WTC11 (cell line): ENCODE measurements at regions not wholly inside any gene's neighbourhood (a gene's known extent, or its start where the extent isn't known, plus 50 kb on each side); places are given as distances from the start of the nearest gene placed in this dataset.

ENCODE experiments used
- ATAC-seq: fragments of 200-7000 bp; cut with Tn5 transposase; 2 replicates; pipeline ENCODE4 v1.10.0; 2021; ENCODE audit warnings: mild to moderate bottlenecking, moderate library complexity
- CTCF ChIA-PET: fragments of 300-600 bp; sonication (Branson Sonifier 250); formaldehyde crosslinking; loops from one replicate; lab custom pipeline; 2021; ENCODE audit warnings: antibody characterized with exemption; lab: Charles Lee
- POLR2A ChIA-PET: fragments of 350-600 bp; sonication (Branson Sonifier 250); formaldehyde crosslinking; loops from one replicate; lab custom pipeline; 2021; ENCODE audit warnings: antibody characterized with exemption; lab: Charles Lee
- DNase-seq: peaks from one replicate; pipeline ENCODE4 v3.0.0; 2021; ENCODE audit warnings: low spot score
- H3K27ac Mint-ChIP-seq: 2 replicates; pipeline ENCODE4 v1.8.0; 2021; ENCODE audit warnings: mixed read lengths
- H3K27me3 Mint-ChIP-seq: 2 replicates; pipeline ENCODE4 v1.8.0; 2021; ENCODE audit warnings: low read depth, mild to moderate bottlenecking, moderate library complexity, mixed read lengths
- H3K36me3 Mint-ChIP-seq: 2 replicates; pipeline ENCODE4 v1.8.0; 2021; ENCODE audit warnings: mixed read lengths
- H3K4me1 Mint-ChIP-seq: 2 replicates; pipeline ENCODE4 v1.8.0; 2022; ENCODE audit warnings: mixed read lengths
- H3K4me3 Mint-ChIP-seq: 2 replicates; pipeline ENCODE4 v1.8.0; 2021; ENCODE audit warnings: mild to moderate bottlenecking, moderate library complexity, mixed read lengths
- H3K9me3 Mint-ChIP-seq: 2 replicates; pipeline ENCODE4 v1.8.0; 2021; ENCODE audit warnings: mixed read lengths
- AFF4 ChIP-seq: sonication (generic); formaldehyde crosslinking; IDR thresholded peaks from 2 replicates; pipeline ENCODE4 v1.8.1; 2023; ENCODE audit warnings: mild to moderate bottlenecking, missing genetic modification reagents, borderline replicate concordance
- ATF6 ChIP-seq: sonication (generic); formaldehyde crosslinking; IDR thresholded peaks from 2 replicates; pipeline ENCODE4 v1.8.1; 2023; ENCODE audit warnings: mild to moderate bottlenecking, missing genetic modification reagents
- CBFB ChIP-seq: sonication (generic); formaldehyde crosslinking; IDR thresholded peaks from 2 replicates; pipeline ENCODE4 v1.8.1; 2022; ENCODE audit warnings: mild to moderate bottlenecking, low read depth, missing genetic modification reagents
- CDX4 ChIP-seq: fragments of 250-450 bp; sonication (Bioruptor Pico); IDR thresholded peaks from 2 replicates; pipeline ENCODE4 v1.9.0; 2021; ENCODE audit warnings: moderate library complexity, mild to moderate bottlenecking, inconsistent platforms, borderline replicate concordance
- ERG ChIP-seq: fragments of 250-450 bp; sonication (Bioruptor Pico); IDR thresholded peaks from 2 replicates; pipeline ENCODE4 v1.8.0; 2021; ENCODE audit warnings: mild to moderate bottlenecking
- ESRRA ChIP-seq: sonication (generic); formaldehyde crosslinking; IDR thresholded peaks from 2 replicates; pipeline ENCODE4 v1.8.1; 2022; ENCODE audit warnings: mild to moderate bottlenecking, missing genetic modification reagents, borderline replicate concordance
- FOXJ3 ChIP-seq: sonication (generic); formaldehyde crosslinking; IDR thresholded peaks from 2 replicates; pipeline ENCODE4 v1.9.0; 2021; ENCODE audit warnings: missing genetic modification reagents, mild to moderate bottlenecking, borderline replicate concordance
- FOXP1 ChIP-seq: sonication (generic); formaldehyde crosslinking; IDR thresholded peaks from 2 replicates; pipeline ENCODE4 v1.8.0; 2022; ENCODE audit warnings: missing genetic modification reagents, mild to moderate bottlenecking, moderate library complexity, borderline replicate concordance
- MYBL2 ChIP-seq: sonication (generic); formaldehyde crosslinking; IDR thresholded peaks from 2 replicates; pipeline ENCODE4 v1.8.1; 2023; ENCODE audit warnings: mild to moderate bottlenecking, moderate library complexity, missing genetic modification reagents
- SP1 ChIP-seq: sonication (generic); formaldehyde crosslinking; conservative IDR thresholded peaks from 2 replicates; pipeline ENCODE4 v1.8.1; 2022; ENCODE audit warnings: missing genetic modification reagents
- TCF7 ChIP-seq: sonication (generic); formaldehyde crosslinking; IDR thresholded peaks from 2 replicates; pipeline ENCODE4 v1.8.0; 2022; ENCODE audit warnings: mild to moderate bottlenecking, low read depth, missing genetic modification reagents, moderate library complexity
- TEAD4 ChIP-seq: sonication (generic); formaldehyde crosslinking; IDR thresholded peaks from 2 replicates; pipeline ENCODE4 v1.8.0; 2022; ENCODE audit warnings: mild to moderate bottlenecking, missing genetic modification reagents
- ZNF396 ChIP-seq: fragments of 250-450 bp; sonication (Bioruptor Pico); IDR thresholded peaks from 2 replicates; pipeline ENCODE4 v1.8.0; 2021; ENCODE audit warnings: mild to moderate bottlenecking, moderate library complexity, borderline replicate concordance
- TF ChIP-seq, protein P1 (sequence below): sonication (generic); formaldehyde crosslinking; IDR thresholded peaks from 2 replicates; pipeline ENCODE4 v1.8.1; 2022; ENCODE audit warnings: missing genetic modification reagents, borderline replicate concordance
- TF ChIP-seq, protein P2 (sequence below): sonication (generic); formaldehyde crosslinking; IDR thresholded peaks from 2 replicates; pipeline ENCODE4 v1.8.1; 2022; ENCODE audit warnings: mild to moderate bottlenecking, missing genetic modification reagents, moderate library complexity, borderline replicate concordance
- TF ChIP-seq, protein P3 (sequence below): sonication (generic); formaldehyde crosslinking; IDR thresholded peaks from 2 replicates; pipeline ENCODE4 v1.8.0; 2023; ENCODE audit warnings: mild to moderate bottlenecking, missing genetic modification reagents
- TF ChIP-seq, protein P4 (sequence below): fragments of 200-600 bp; IDR thresholded peaks from 2 replicates; pipeline ENCODE4 v1.8.0; 2022; ENCODE audit warnings: antibody characterized with exemption

- CTCF ChIA-PET: no interaction called here
- ATAC-seq: peak; percentile 62
Observed at GRCh38 chrX:125646195-125646594, 326.5 kb downstream of the TEX13C start.

DNA sequence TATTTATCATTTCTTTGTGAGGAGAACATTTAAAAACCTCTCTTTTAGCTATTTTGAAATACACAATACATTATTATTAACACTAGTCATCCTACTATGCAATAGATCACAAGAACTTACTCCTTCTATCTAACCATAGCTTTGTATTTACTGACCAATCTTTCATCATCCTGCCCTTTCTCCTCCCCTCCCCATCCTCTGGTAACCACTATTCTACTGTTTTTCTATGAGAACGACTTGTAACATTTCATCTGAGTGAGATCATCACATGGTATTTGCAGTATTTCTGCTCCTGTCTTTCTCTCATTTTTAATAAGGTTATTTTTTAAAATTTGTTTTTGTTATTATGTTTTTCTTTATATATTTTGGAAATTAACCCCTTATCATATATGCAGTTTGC, 331.8 kb downstream of the TEX13C start:
- no peaks in the 10 kb centered on the region for H3K27me3 Mint-ChIP-seq
- CTCF ChIA-PET: no interaction called here
- DNase-seq: no peak
- no peaks in the 10 kb centered on the region for H3K36me3 Mint-ChIP-seq
- peaks cover 2% of the 10 kb centered on the region for H3K9me3 Mint-ChIP-seq
- no peak overlapping the region for H3K27ac Mint-ChIP-seq
- no peak for ATAC-seq
- POLR2A ChIA-PET: no interaction called here
- H3K4me1 Mint-ChIP-seq: no peaks in the 10 kb centered on the region
- no peak overlapping the region for H3K4me3 Mint-ChIP-seq
- TF ChIP-seq TCF7 (no peak), FOXP1 (CRISPR knock-in tag) (no peak), ATF6 (no peak), CDX4 (CRISPR knock-in tag) (no peak), ERG (CRISPR knock-in tag) (no peak), ESRRA (no peak), AFF4 (CRISPR knock-in tag) (no peak), ZNF396 (no peak), SP1 (no peak), MYBL2 (CRISPR knock-in tag) (no peak), CBFB (no peak), TEAD4 (CRISPR knock-in tag) (no peak), FOXJ3 (no peak)
- TF ChIP-seq, protein P1, sequence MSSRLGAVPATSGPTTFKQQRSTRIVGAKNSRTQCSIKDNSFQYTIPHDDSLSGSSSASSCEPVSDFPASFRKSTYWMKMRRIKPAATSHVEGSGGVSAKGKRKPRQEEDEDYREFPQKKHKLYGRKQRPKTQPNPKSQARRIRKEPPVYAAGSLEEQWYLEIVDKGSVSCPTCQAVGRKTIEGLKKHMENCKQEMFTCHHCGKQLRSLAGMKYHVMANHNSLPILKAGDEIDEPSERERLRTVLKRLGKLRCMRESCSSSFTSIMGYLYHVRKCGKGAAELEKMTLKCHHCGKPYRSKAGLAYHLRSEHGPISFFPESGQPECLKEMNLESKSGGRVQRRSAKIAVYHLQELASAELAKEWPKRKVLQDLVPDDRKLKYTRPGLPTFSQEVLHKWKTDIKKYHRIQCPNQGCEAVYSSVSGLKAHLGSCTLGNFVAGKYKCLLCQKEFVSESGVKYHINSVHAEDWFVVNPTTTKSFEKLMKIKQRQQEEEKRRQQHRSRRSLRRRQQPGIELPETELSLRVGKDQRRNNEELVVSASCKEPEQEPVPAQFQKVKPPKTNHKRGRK (CRISPR knock-in tag): no peak
- TF ChIP-seq, protein P2, sequence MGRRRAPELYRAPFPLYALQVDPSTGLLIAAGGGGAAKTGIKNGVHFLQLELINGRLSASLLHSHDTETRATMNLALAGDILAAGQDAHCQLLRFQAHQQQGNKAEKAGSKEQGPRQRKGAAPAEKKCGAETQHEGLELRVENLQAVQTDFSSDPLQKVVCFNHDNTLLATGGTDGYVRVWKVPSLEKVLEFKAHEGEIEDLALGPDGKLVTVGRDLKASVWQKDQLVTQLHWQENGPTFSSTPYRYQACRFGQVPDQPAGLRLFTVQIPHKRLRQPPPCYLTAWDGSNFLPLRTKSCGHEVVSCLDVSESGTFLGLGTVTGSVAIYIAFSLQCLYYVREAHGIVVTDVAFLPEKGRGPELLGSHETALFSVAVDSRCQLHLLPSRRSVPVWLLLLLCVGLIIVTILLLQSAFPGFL (CRISPR knock-in tag): no peak
- TF ChIP-seq, protein P3, sequence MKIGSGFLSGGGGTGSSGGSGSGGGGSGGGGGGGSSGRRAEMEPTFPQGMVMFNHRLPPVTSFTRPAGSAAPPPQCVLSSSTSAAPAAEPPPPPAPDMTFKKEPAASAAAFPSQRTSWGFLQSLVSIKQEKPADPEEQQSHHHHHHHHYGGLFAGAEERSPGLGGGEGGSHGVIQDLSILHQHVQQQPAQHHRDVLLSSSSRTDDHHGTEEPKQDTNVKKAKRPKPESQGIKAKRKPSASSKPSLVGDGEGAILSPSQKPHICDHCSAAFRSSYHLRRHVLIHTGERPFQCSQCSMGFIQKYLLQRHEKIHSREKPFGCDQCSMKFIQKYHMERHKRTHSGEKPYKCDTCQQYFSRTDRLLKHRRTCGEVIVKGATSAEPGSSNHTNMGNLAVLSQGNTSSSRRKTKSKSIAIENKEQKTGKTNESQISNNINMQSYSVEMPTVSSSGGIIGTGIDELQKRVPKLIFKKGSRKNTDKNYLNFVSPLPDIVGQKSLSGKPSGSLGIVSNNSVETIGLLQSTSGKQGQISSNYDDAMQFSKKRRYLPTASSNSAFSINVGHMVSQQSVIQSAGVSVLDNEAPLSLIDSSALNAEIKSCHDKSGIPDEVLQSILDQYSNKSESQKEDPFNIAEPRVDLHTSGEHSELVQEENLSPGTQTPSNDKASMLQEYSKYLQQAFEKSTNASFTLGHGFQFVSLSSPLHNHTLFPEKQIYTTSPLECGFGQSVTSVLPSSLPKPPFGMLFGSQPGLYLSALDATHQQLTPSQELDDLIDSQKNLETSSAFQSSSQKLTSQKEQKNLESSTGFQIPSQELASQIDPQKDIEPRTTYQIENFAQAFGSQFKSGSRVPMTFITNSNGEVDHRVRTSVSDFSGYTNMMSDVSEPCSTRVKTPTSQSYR (CRISPR knock-in tag): no peak

More at GRCh38 chrX:125646195-125646594, 326.5 kb downstream of the TEX13C start:
- Mint-ChIP-seq H3K4me1 (no peaks in the 10 kb centered on the region), H3K36me3 (no peaks in the 10 kb centered on the region; the same call in 1 of the 2 replicates), H3K27me3 (no peaks in the 10 kb centered on the region)
- no peak for TF ChIP-seq FOXJ3
- TF ChIP-seq, protein P4, sequence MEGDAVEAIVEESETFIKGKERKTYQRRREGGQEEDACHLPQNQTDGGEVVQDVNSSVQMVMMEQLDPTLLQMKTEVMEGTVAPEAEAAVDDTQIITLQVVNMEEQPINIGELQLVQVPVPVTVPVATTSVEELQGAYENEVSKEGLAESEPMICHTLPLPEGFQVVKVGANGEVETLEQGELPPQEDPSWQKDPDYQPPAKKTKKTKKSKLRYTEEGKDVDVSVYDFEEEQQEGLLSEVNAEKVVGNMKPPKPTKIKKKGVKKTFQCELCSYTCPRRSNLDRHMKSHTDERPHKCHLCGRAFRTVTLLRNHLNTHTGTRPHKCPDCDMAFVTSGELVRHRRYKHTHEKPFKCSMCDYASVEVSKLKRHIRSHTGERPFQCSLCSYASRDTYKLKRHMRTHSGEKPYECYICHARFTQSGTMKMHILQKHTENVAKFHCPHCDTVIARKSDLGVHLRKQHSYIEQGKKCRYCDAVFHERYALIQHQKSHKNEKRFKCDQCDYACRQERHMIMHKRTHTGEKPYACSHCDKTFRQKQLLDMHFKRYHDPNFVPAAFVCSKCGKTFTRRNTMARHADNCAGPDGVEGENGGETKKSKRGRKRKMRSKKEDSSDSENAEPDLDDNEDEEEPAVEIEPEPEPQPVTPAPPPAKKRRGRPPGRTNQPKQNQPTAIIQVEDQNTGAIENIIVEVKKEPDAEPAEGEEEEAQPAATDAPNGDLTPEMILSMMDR: peak; percentile 26; the same call in 1 of the 2 replicates
- TF ChIP-seq, all 79 proteins: peak for 1
- DNase-seq: peak; percentile 22
- POLR2A ChIA-PET: no interaction called here
- peaks cover 14% of the 10 kb centered on the region for H3K9me3 Mint-ChIP-seq
- H3K27ac Mint-ChIP-seq: no peak overlapping the region
- H3K4me3 Mint-ChIP-seq: no peak overlapping the region
